ENCODE measurements at regions not wholly inside any gene's neighbourhood (a gene's known extent, or its start where the extent isn't known, plus 50 kb on each side); places are given as distances from the start of the nearest gene placed in this dataset.

- no peak for DNase-seq
- Mint-ChIP-seq H3K9me3 (no peaks in the 10 kb centered on the region), H3K27me3 (peaks cover 0 to 11% (median 8%) of the 10 kb centered on the region in 5 donors), H3K4me1 (no peaks in the 10 kb centered on the region), H3K36me3 (no peaks in the 10 kb centered on the region), H3K4me3 (no peak overlapping the region), H3K27ac (no peak overlapping the region)
- POLR2A ChIA-PET, result no interaction called here
- ATAC-seq, result no peak
Observed at GRCh38 chr13:91166714-91167511, 180.6 kb upstream of the MIR17HG start.

GRCh38 chr13:91167706-91168385, 179.6 kb upstream of the MIR17HG start:
- Mint-ChIP-seq H3K27ac (no peak overlapping the region), H3K9me3 (no peaks in the 10 kb centered on the region), H3K4me3 (no peak overlapping the region), H3K4me1 (no peaks in the 10 kb centered on the region), H3K36me3 (no peaks in the 10 kb centered on the region), H3K27me3 (peaks cover 0 to 11% (median 8%) of the 10 kb centered on the region in 5 donors)
- ATAC-seq (no peak), DNase-seq (no peak)
- POLR2A ChIA-PET, result no interaction called here

- Mint-ChIP-seq H3K36me3 (no peaks in the 10 kb centered on the region), H3K27me3 (peaks cover 0 to 12% (median 9%) of the 10 kb centered on the region in 5 donors), H3K9me3 (no peaks in the 10 kb centered on the region), H3K4me3 (no peak overlapping the region), H3K4me1 (no peaks in the 10 kb centered on the region), H3K27ac (no peak overlapping the region)
- POLR2A ChIA-PET, result no interaction called here
- ATAC-seq (no peak), DNase-seq (no peak)
Observed at GRCh38 chr13:91168386-91168711, 179.1 kb upstream of the MIR17HG start.

GRCh38 chr13:91169321-91170050, 178.0 kb upstream of the MIR17HG start:
- POLR2A ChIA-PET, result no interaction called here
- DNase-seq (no peak), ATAC-seq (no peak)
- Mint-ChIP-seq H3K4me1 (no peaks in the 10 kb centered on the region), H3K27ac (no peak overlapping the region), H3K4me3 (no peak overlapping the region), H3K9me3 (no peaks in the 10 kb centered on the region), H3K36me3 (no peaks in the 10 kb centered on the region), H3K27me3 (peaks cover under 1 to 18% (median 11%) of the 10 kb centered on the region in 5 donors)

GRCh38 chr13:91172160-91172559, 175.3 kb upstream of the MIR17HG start:
- Mint-ChIP-seq H3K4me1 (peaks cover 4 to 7% (median 4%) of the 10 kb centered on the region in 4 donors), H3K4me3 (no peak overlapping the region), H3K36me3 (no peaks in the 10 kb centered on the region), H3K9me3 (peaks cover 0 to 4% (median 0%) of the 10 kb centered on the region in 9 donors), H3K27me3 (peaks cover 6 to 35% (median 23%) of the 10 kb centered on the region in 5 donors), H3K27ac (no peak overlapping the region)
- POLR2A ChIA-PET, result no interaction called here
- DNase-seq (no peak), ATAC-seq (no peak)

GRCh38 chr13:91174886-91175501, 172.5 kb upstream of the MIR17HG start:
- no peak overlapping the region for H3K27ac Mint-ChIP-seq
- no peak for ATAC-seq
- H3K4me1 Mint-ChIP-seq, result peaks cover 4 to 7% (median 4%) of the 10 kb centered on the region in 4 donors
- H3K27me3 Mint-ChIP-seq, result peaks cover 6 to 28% (median 21%) of the 10 kb centered on the region in 5 donors
- no peaks in the 10 kb centered on the region for H3K36me3 Mint-ChIP-seq
- POLR2A ChIA-PET, result no interaction called here
- peaks cover 0 to 4% (median 0%) of the 10 kb centered on the region in 9 donors for H3K9me3 Mint-ChIP-seq
- DNase-seq, result no peak
- H3K4me3 Mint-ChIP-seq, result peak overlapping the region in 1 of 10 donors; percentile 3

- Mint-ChIP-seq H3K4me1 (peaks cover 4 to 7% (median 4%) of the 10 kb centered on the region in 4 donors), H3K4me3 (no peak overlapping the region), H3K27ac (no peak overlapping the region), H3K36me3 (no peaks in the 10 kb centered on the region), H3K9me3 (peaks cover 0 to 4% (median 0%) of the 10 kb centered on the region in 9 donors), H3K27me3 (peaks cover 8 to 38% (median 21%) of the 10 kb centered on the region in 5 donors)
- POLR2A ChIA-PET, result no interaction called here
- DNase-seq (no peak), ATAC-seq (no peak)
Observed at GRCh38 chr13:91178099-91178498, 169.4 kb upstream of the MIR17HG start.

- no peaks in the 10 kb centered on the region for H3K36me3 Mint-ChIP-seq
- no peak overlapping the region for H3K4me3 Mint-ChIP-seq
- no peak overlapping the region for H3K27ac Mint-ChIP-seq
- H3K27me3 Mint-ChIP-seq, result peaks cover under 1 to 15% (median 5%) of the 10 kb centered on the region in 5 donors
- no peaks in the 10 kb centered on the region for H3K9me3 Mint-ChIP-seq
- H3K4me1 Mint-ChIP-seq, result no peaks in the 10 kb centered on the region
- POLR2A ChIA-PET, result no interaction called here
- no peak for ATAC-seq
- no peak for DNase-seq
Observed at GRCh38 chr13:91181892-91182291, 165.6 kb upstream of the MIR17HG start.

- no peak overlapping the region for H3K4me3 Mint-ChIP-seq
- H3K36me3 Mint-ChIP-seq, result no peaks in the 10 kb centered on the region
- H3K27me3 Mint-ChIP-seq, result peaks cover 0 to 11% (median 3%) of the 10 kb centered on the region in 5 donors
- POLR2A ChIA-PET, result no interaction called here
- H3K4me1 Mint-ChIP-seq, result no peaks in the 10 kb centered on the region
- H3K9me3 Mint-ChIP-seq, result no peaks in the 10 kb centered on the region
- DNase-seq (no peak), ATAC-seq (no peak)
- H3K27ac Mint-ChIP-seq, result no peak overlapping the region
Observed at GRCh38 chr13:91184244-91184926, 163.1 kb upstream of the MIR17HG start.

GRCh38 chr13:91185294-91185863, 162.1 kb upstream of the MIR17HG start:
- POLR2A ChIA-PET, result no interaction called here
- Mint-ChIP-seq H3K36me3 (no peaks in the 10 kb centered on the region), H3K27ac (no peak overlapping the region), H3K4me3 (no peak overlapping the region), H3K27me3 (peaks cover 0 to 13% (median 3%) of the 10 kb centered on the region in 5 donors), H3K9me3 (no peaks in the 10 kb centered on the region), H3K4me1 (no peaks in the 10 kb centered on the region)
- ATAC-seq, result no peak
- no peak for DNase-seq

GRCh38 chr13:91187522-91187921, 160.0 kb upstream of the MIR17HG start:
- H3K27me3 Mint-ChIP-seq, result peaks cover 0 to 4% (median under 1%) of the 10 kb centered on the region in 5 donors
- H3K27ac Mint-ChIP-seq, result no peak overlapping the region
- no peaks in the 10 kb centered on the region for H3K4me1 Mint-ChIP-seq
- ATAC-seq, result no peak
- POLR2A ChIA-PET, result no interaction called here
- H3K9me3 Mint-ChIP-seq, result no peaks in the 10 kb centered on the region
- DNase-seq, result no peak
- no peaks in the 10 kb centered on the region for H3K36me3 Mint-ChIP-seq
- H3K4me3 Mint-ChIP-seq, result no peak overlapping the region

- ATAC-seq, result no peak
- Mint-ChIP-seq H3K27ac (no peak overlapping the region), H3K4me3 (no peak overlapping the region), H3K27me3 (peaks cover 0 to 4% (median 0%) of the 10 kb centered on the region in 5 donors), H3K9me3 (no peaks in the 10 kb centered on the region), H3K36me3 (no peaks in the 10 kb centered on the region), H3K4me1 (no peaks in the 10 kb centered on the region)
- POLR2A ChIA-PET, result no interaction called here
- no peak for DNase-seq
Observed at GRCh38 chr13:91189506-91189905, 158.0 kb upstream of the MIR17HG start.

Data from naive thymus-derived CD8-positive, alpha-beta T cell (primary cell).